ENCODE measurements at regions not wholly inside any gene's neighbourhood (a gene's known extent, or its start where the extent isn't known, plus 50 kb on each side); places are given as distances from the start of the nearest gene placed in this dataset.
"Not testable (repeated sequence)": the region's sequence is repeated elsewhere in the genome, so short reads cannot be mapped to it uniquely, and the experiment has no call there.

DNA sequence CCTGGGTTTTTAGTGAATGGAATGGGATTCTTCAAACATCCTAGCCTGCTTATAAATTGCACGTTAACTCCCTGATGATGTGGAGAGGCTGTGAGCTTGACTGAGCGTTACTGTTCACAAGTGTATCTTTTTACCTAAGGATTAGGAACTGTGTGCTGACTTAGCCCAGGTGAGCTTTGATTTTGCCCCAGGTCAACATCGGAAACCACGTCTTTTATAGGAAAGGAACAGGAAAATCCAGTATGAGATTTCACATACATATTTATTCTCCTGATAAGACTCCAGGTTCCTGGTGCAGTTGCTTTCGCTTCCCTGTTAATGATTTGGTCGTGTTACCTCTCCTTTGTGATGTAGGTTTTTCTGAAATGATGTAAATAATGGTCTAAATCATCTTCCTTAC is 103.2 kb upstream of the BASP1 start:
- H3K27me3 Mint-ChIP-seq: peaks cover 2% of the 10 kb centered on the region
- H3K36me3 Mint-ChIP-seq (ENCODE audit: low read depth): no peaks in the 10 kb centered on the region
- ChIA-PET POLR2A (no interaction called here), CTCF (no interaction called here)
- ATAC-seq (no peak), DNase-seq (no peak)
- no peaks in the 10 kb centered on the region for H3K9me3 Mint-ChIP-seq (ENCODE audit: low read depth)
- intact Hi-C loops (cut with DNase I, micrococcal nuclease): no loop called here
- no peak overlapping the region for H3K27ac Mint-ChIP-seq
- H3K4me3 Mint-ChIP-seq: no peak overlapping the region
- H3K4me1 Mint-ChIP-seq: peaks cover 6% of the 10 kb centered on the region

DNA sequence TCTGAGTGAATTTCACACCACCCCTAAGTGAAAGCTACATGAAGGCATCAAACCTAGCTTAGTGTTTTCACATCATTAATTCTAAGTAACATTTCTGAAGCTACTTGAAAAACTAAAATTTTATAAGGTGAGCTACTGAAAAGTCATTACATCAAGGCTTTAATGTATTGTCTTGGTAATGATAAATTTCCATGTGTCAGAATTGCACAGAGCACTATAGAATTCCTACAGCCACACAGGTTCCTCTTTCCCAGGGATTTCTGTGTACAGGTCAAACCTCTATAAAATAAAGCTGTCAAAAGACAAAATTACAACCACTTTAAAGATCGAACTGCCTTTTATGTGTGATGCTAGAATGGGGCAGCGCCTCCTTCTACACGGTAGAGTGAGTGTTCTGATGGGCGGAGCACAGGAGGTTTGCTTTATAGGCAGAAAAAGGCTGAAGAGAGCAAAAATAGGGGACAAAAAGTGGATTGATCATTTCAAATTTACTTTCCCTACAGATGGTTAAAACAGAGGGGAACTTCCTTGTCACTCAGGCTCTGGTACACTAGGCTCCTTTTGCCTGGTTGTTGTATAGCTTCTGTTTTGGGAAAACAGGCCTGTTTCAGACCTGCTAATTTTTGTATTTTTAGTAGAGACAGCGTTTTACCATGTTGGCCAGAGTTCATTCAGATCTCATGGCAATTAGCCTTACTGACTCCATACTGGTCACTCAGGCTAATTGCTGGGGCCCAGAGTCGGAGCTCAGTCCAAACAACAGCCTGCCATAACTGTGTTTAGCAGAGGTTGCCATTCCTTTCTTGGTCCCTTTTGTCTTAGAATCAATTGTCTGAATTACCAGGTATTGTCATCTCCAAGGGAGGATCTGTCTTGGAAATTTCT is 102.5 kb upstream of the BASP1 start:
- Mint-ChIP-seq H3K4me1 (peaks cover 6% of the 10 kb centered on the region), H3K4me3 (no peak overlapping the region), H3K36me3 (ENCODE audit: low read depth) (no peaks in the 10 kb centered on the region), H3K27me3 (peaks cover 4% of the 10 kb centered on the region), H3K27ac (no peak overlapping the region), H3K9me3 (ENCODE audit: low read depth) (no peaks in the 10 kb centered on the region)
- ChIA-PET CTCF (interaction anchor here (0.7 kb wide), 1 partner anchor 18 kb away, joined by 3 read pairs; no protein-coding TSS in a partner anchor), POLR2A (no interaction called here)
- intact Hi-C loops (cut with DNase I, micrococcal nuclease): no loop called here
- no peak for DNase-seq
- no peak for ATAC-seq

GRCh38 chr5:17115855-17116254 is 101.6 kb upstream of the BASP1 start:
- ChIA-PET CTCF (interaction anchor here (0.7 kb wide), 1 partner anchor 484 kb away, joined by 3 read pairs; no protein-coding TSS in a partner anchor), POLR2A (no interaction called here)

GRCh38 chr5:17118631-17119030 is 98.8 kb upstream of the BASP1 start:
- Mint-ChIP-seq H3K4me3 (no peak overlapping the region), H3K4me1 (peaks cover 6% of the 10 kb centered on the region), H3K9me3 (ENCODE audit: low read depth) (no peaks in the 10 kb centered on the region), H3K27ac (peak overlapping the region; percentile 38), H3K36me3 (ENCODE audit: low read depth) (no peaks in the 10 kb centered on the region), H3K27me3 (peaks cover 6% of the 10 kb centered on the region)
- POLR2A ChIA-PET: interaction anchor here (0.7 kb wide), 1 partner anchor 67 kb away, joined by 4 read pairs; no protein-coding TSS in a partner anchor
- intact Hi-C loops (cut with DNase I, micrococcal nuclease): no loop called here
- DNase-seq: peak; percentile 33
- peak; percentile 93 for ATAC-seq
- CTCF ChIA-PET: interaction anchor here (0.6 kb wide), 1 partner anchor 13 kb away, joined by 4 read pairs; no protein-coding TSS in a partner anchor

More at GRCh38 chr5:17115855-17116254, 101.6 kb upstream of the BASP1 start:
- peaks cover 6% of the 10 kb centered on the region for H3K27me3 Mint-ChIP-seq
- no peaks in the 10 kb centered on the region for H3K9me3 Mint-ChIP-seq (ENCODE audit: low read depth)
- no peak overlapping the region for H3K27ac Mint-ChIP-seq
- intact Hi-C loops (cut with DNase I, micrococcal nuclease): no loop called here
- DNase-seq: no peak
- ATAC-seq: no peak
- peaks cover 6% of the 10 kb centered on the region for H3K4me1 Mint-ChIP-seq
- no peaks in the 10 kb centered on the region for H3K36me3 Mint-ChIP-seq (ENCODE audit: low read depth)
- H3K4me3 Mint-ChIP-seq: no peak overlapping the region

- no peaks in the 10 kb centered on the region for H3K9me3 Mint-ChIP-seq (ENCODE audit: low read depth)
- H3K4me1 Mint-ChIP-seq: peaks cover 6% of the 10 kb centered on the region
- no peak overlapping the region for H3K27ac Mint-ChIP-seq
- ChIA-PET CTCF (interaction anchor here (1.2 kb wide), 1 partner anchor 12 kb away, joined by 4 read pairs; no protein-coding TSS in a partner anchor), POLR2A (no interaction called here)
- intact Hi-C loops (cut with DNase I, micrococcal nuclease): no loop called here
- peaks cover 6% of the 10 kb centered on the region for H3K27me3 Mint-ChIP-seq
- no peaks in the 10 kb centered on the region for H3K36me3 Mint-ChIP-seq (ENCODE audit: low read depth)
- DNase-seq (no peak), ATAC-seq (no peak)
- no peak overlapping the region for H3K4me3 Mint-ChIP-seq
These were observed 97.2 kb upstream of the BASP1 start for GRCh38 chr5:17120209-17120608.

DNA sequence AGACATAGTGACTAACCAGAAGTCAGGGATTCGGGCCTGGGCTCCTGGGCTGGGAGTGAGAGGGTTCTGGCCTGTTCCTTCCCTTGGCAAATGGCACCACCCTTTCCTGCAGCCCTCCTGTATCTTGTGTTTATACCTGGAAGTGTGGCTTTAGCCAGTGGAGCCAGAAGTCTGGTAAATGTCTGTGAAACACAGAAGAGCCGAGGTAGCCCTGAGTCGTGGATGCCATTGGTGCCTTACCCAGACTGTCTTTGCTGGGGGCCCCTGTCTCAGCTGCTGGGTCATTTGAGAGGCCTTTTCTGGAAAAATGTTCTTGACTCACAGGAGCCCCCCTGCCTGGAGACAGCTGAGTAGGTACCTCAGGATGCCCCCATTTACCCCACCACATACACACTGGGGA is 95.7 kb upstream of the BASP1 start:
- Mint-ChIP-seq H3K27ac (no peak overlapping the region), H3K4me1 (peaks cover 6% of the 10 kb centered on the region), H3K27me3 (peaks cover 6% of the 10 kb centered on the region), H3K4me3 (no peak overlapping the region), H3K36me3 (ENCODE audit: low read depth) (no peaks in the 10 kb centered on the region), H3K9me3 (ENCODE audit: low read depth) (no peaks in the 10 kb centered on the region)
- ChIA-PET CTCF (interaction anchor here (1.0 kb wide), 1 partner anchor 11 kb away, joined by 3 read pairs; no protein-coding TSS in a partner anchor), POLR2A (no interaction called here)
- intact Hi-C loops (cut with DNase I, micrococcal nuclease): no loop called here
- no peak for ATAC-seq
- DNase-seq: no peak

- Mint-ChIP-seq H3K27ac (no peak overlapping the region), H3K4me1 (peaks cover 6% of the 10 kb centered on the region), H3K36me3 (ENCODE audit: low read depth) (no peaks in the 10 kb centered on the region), H3K9me3 (ENCODE audit: low read depth) (no peaks in the 10 kb centered on the region), H3K27me3 (peaks cover 6% of the 10 kb centered on the region), H3K4me3 (no peak overlapping the region)
- DNase-seq (no peak), ATAC-seq (no peak)
- ChIA-PET POLR2A (no interaction called here), CTCF (no interaction called here)
- intact Hi-C loops (cut with DNase I, micrococcal nuclease): no loop called here
These were observed 94.4 kb upstream of the BASP1 start for GRCh38 chr5:17123010-17123409.

GRCh38 chr5:17123773-17124172 is 93.7 kb upstream of the BASP1 start:
- DNase-seq; H3K27me3 Mint-ChIP-seq; H3K4me1 Mint-ChIP-seq; ATAC-seq; H3K9me3 Mint-ChIP-seq (ENCODE audit: low read depth); H3K27ac Mint-ChIP-seq; intact Hi-C loops (cut with DNase I, micrococcal nuclease); POLR2A ChIA-PET; H3K36me3 Mint-ChIP-seq (ENCODE audit: low read depth); H3K4me3 Mint-ChIP-seq; CTCF ChIA-PET: not testable (repeated sequence)

GRCh38 chr5:17127743-17128231 is 89.6 kb upstream of the BASP1 start:
- ChIA-PET POLR2A (no interaction called here), CTCF (no interaction called here)
- Mint-ChIP-seq H3K27ac (no peak overlapping the region), H3K9me3 (ENCODE audit: low read depth) (no peaks in the 10 kb centered on the region), H3K36me3 (ENCODE audit: low read depth) (no peaks in the 10 kb centered on the region), H3K27me3 (peaks cover 19% of the 10 kb centered on the region), H3K4me1 (peaks cover 6% of the 10 kb centered on the region), H3K4me3 (no peak overlapping the region)
- ATAC-seq (no peak), DNase-seq (no peak)
- intact Hi-C loops (cut with DNase I, micrococcal nuclease): no loop called here

- intact Hi-C loops (cut with DNase I, micrococcal nuclease): no loop called here
- no peaks in the 10 kb centered on the region for H3K36me3 Mint-ChIP-seq (ENCODE audit: low read depth)
- DNase-seq: no peak
- no peak overlapping the region for H3K4me3 Mint-ChIP-seq
- H3K27ac Mint-ChIP-seq: no peak overlapping the region
- CTCF ChIA-PET: interaction anchor here (1.1 kb wide), 1 partner anchor 60 kb away, joined by 3 read pairs; no protein-coding TSS in a partner anchor
- H3K9me3 Mint-ChIP-seq (ENCODE audit: low read depth): no peaks in the 10 kb centered on the region
- peaks cover 6% of the 10 kb centered on the region for H3K4me1 Mint-ChIP-seq
- no peak for ATAC-seq
- POLR2A ChIA-PET: no interaction called here
- peaks cover 23% of the 10 kb centered on the region for H3K27me3 Mint-ChIP-seq
These were observed 88.2 kb upstream of the BASP1 start for GRCh38 chr5:17129093-17129849.

DNA sequence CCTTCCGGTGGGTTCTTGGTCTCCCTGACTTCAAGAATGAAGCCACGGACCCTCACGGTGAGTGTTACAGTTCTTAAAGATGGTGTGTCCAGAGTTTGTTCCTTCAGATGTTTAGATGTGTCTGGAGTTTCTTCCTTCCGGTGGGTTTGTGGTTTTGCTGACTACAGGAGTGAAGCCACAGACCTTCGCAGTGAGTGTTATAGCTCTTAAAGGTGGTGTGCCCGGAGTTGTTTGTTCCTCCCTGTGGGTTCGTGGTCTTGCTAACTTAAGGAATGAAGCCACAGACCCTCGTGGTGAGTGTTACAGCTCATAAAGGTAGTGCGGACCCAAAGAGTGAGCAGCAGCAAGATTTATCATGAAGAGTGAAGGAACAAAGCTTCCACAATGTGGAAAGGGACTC is 87.1 kb upstream of the BASP1 start:
- CTCF ChIA-PET: interaction anchor here (1.2 kb wide), 1 partner anchor 339 kb away, joined by 5 read pairs; no protein-coding TSS in a partner anchor
- peak; percentile 7 for DNase-seq
- H3K27ac Mint-ChIP-seq; H3K4me3 Mint-ChIP-seq; ATAC-seq; H3K9me3 Mint-ChIP-seq (ENCODE audit: low read depth); H3K4me1 Mint-ChIP-seq; intact Hi-C loops (cut with DNase I, micrococcal nuclease); H3K36me3 Mint-ChIP-seq (ENCODE audit: low read depth); POLR2A ChIA-PET: not testable (repeated sequence)
- H3K27me3 Mint-ChIP-seq: peaks cover 23% of the 10 kb centered on the region

All from activated CD4-positive, alpha-beta T cell treated with anti-CD3 and anti-CD28 coated beads for 36 hours (primary cell).